Neuronal stem cell (in vitro differentiated cells): ENCODE measurements at regions not wholly inside any gene's neighbourhood (a gene's known extent, or its start where the extent isn't known, plus 50 kb on each side); places are given as distances from the start of the nearest gene placed in this dataset.

ENCODE experiments used
- DNase-seq: peaks from one replicate; pipeline ENCODE4 v3.0.0-alpha.2; 2013; ENCODE audit warnings: low spot score
- H2AFZ ChIP-seq: one replicate; pipeline ENCODE4 v1.6.1; 2013; ENCODE audit warnings: mild to moderate bottlenecking, low read length, inconsistent platforms
- H2AK5ac ChIP-seq: 2 replicates; pipeline ENCODE4 v1.6.1; 2013; ENCODE audit warnings: low read depth, mild to moderate bottlenecking, inconsistent platforms, low read length, moderate library complexity, mixed read lengths
- H2BK120ac ChIP-seq: 2 replicates; pipeline ENCODE4 v1.6.1; 2013; ENCODE audit warnings: low read depth, mild to moderate bottlenecking, inconsistent platforms, low read length, moderate library complexity, mixed read lengths
- H2BK12ac ChIP-seq: one replicate; pipeline ENCODE4 v1.6.1; 2013; ENCODE audit warnings: low read length, inconsistent platforms
- H2BK15ac ChIP-seq: 2 replicates; pipeline ENCODE4 v1.6.1; 2013; ENCODE audit warnings: mild to moderate bottlenecking, low read length, inconsistent platforms, mixed read lengths
- H2BK5ac ChIP-seq: one replicate; pipeline ENCODE4 v1.6.1; 2013; ENCODE audit warnings: inconsistent platforms, mild to moderate bottlenecking, low read length, moderate library complexity
- H3K14ac ChIP-seq: one replicate; pipeline ENCODE4 v1.6.1; 2013; ENCODE audit warnings: low read length, inconsistent platforms
- H3K18ac ChIP-seq: 2 replicates; pipeline ENCODE4 v1.6.1; 2013; ENCODE audit warnings: low read length, inconsistent platforms
- H3K23ac ChIP-seq: 2 replicates; pipeline ENCODE4 v1.6.1; 2013; ENCODE audit warnings: low read depth, mild to moderate bottlenecking, mixed read lengths, low read length, inconsistent platforms; ENCODE audit not compliant: poor library complexity
- H3K27ac ChIP-seq: replicated peaks from 3 replicates; pipeline ENCODE4 v1.5.1; 2013; ENCODE audit warnings: low read length, inconsistent platforms
- H3K27me3 ChIP-seq, 3 experiments: 2 replicates each; pipeline ENCODE4 v1.6.1; 2013; ENCODE audit warnings: low read length in 3 of 3, mild to moderate bottlenecking in 2 of 3, inconsistent platforms in 1 of 3, low read depth in 1 of 3, mixed read lengths in 1 of 3, moderate library complexity in 1 of 3; ENCODE audit not compliant: control insufficient read depth in 3 of 3, insufficient read depth in 3 of 3
- H3K36me3 ChIP-seq, 2 donors: replicated peaks in 1 of 2; 2 replicates each; pipeline ENCODE4 v1.6.1; 2013; ENCODE audit warnings: low read length in 2 of 2; ENCODE audit not compliant: control insufficient read depth in 2 of 2, insufficient read depth in 2 of 2
- H3K4ac ChIP-seq: 2 replicates; pipeline ENCODE4 v1.6.1; 2013; ENCODE audit warnings: inconsistent platforms, mild to moderate bottlenecking, low read length, moderate library complexity
- H3K4me1 ChIP-seq, 2 donors: 1 replicate in 1 of 2; 2 replicates in 1 of 2; pipeline ENCODE4 v1.6.1; 2013; ENCODE audit warnings: low read length in 2 of 2, low read depth in 1 of 2; ENCODE audit not compliant: control insufficient read depth in 2 of 2, insufficient read depth in 1 of 2
- H3K4me2 ChIP-seq: one replicate; pipeline ENCODE4 v1.6.1; 2013; ENCODE audit warnings: mild to moderate bottlenecking, low read length, inconsistent platforms; ENCODE audit not compliant: insufficient read depth, poor library complexity, severe bottlenecking
- H3K4me3 ChIP-seq, 2 donors: 2 replicates each; pipeline ENCODE4 v1.5.1; 2013; ENCODE audit warnings: low read length in 2 of 2, mild to moderate bottlenecking in 2 of 2, inconsistent platforms in 1 of 2, moderate library complexity in 1 of 2
- H3K79me1 ChIP-seq: one replicate; pipeline ENCODE4 v1.6.1; 2013; ENCODE audit warnings: low read depth, mild to moderate bottlenecking, inconsistent platforms, low read length, moderate library complexity
- H3K9ac ChIP-seq: one replicate; pipeline ENCODE4 v1.6.1; 2013; ENCODE audit warnings: mild to moderate bottlenecking, low read depth, low read length, inconsistent platforms; ENCODE audit not compliant: poor library complexity
- H3K9me3 ChIP-seq, 2 donors: replicated peaks in 1 of 2; 2 replicates each; pipeline versions ENCODE3 to v1.6.1; 2013; ENCODE audit warnings: low read length in 2 of 2, mild to moderate bottlenecking in 2 of 2, inconsistent platforms in 1 of 2, low read depth in 1 of 2, mixed read lengths in 1 of 2, moderate library complexity in 1 of 2; ENCODE audit not compliant: control insufficient read depth in 2 of 2, insufficient read depth in 1 of 2
- H4K8ac ChIP-seq: one replicate; pipeline ENCODE4 v1.6.1; 2013; ENCODE audit warnings: low read depth, mild to moderate bottlenecking, inconsistent platforms, low read length, moderate library complexity
- H4K91ac ChIP-seq: one replicate; pipeline ENCODE4 v1.6.1; 2013; ENCODE audit warnings: low read length, low read depth, mild to moderate bottlenecking, inconsistent platforms; ENCODE audit not compliant: poor library complexity
- WGBS, 2 donors: extraction: QIAGEN DNeasy Blood & Tissue Kit; methylation state at CpG; one replicate each; pipeline ENCODE4 v1.1.7; 2013; ENCODE audit warnings: missing lambda C conversion rate in 2 of 2, mixed read lengths in 1 of 2; ENCODE audit not compliant: insufficient read length in 2 of 2, insufficient replicate concordance in 1 of 2; ENCODE audit errors: extremely low coverage in 2 of 2; 5-methylcytosine and 5-hydroxymethylcytosine counted together

DNA sequence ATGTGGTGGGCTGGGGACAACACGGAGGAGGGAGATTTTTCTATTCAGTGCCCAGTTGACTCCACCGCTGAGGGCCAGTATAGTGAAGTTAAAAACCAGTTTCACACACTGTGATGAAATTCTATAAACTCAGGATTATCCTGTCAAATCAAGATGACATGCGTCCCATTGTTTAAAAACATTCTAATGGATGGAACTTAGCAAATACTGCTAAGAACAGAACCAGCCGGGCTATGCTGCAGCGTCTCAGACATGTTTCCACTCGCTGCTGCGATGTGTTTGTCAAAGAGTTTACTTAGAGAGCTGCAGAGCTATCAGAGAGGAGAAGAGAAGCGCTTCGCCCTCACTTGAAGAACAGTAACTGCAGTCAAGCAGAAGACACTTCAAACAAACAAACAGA lies 212.6 kb upstream of the FOXQ1 start:
- Histone ChIP-seq H2BK15ac (no peak overlapping the region), H3K14ac (no peak overlapping the region), H3K36me3 (no peaks in the 10 kb centered on the region), H3K4ac (no peak overlapping the region), H3K79me1 (no peaks in the 10 kb centered on the region), H2BK12ac (no peak overlapping the region), H4K8ac (no peak overlapping the region), H3K9me3 (peaks cover 0 to 3% of the 10 kb centered on the region in 2 donors), H3K27ac (no peak overlapping the region), H3K4me3 (no peak overlapping the region), H2AFZ (no peak overlapping the region), H3K23ac (no peak overlapping the region), H4K91ac (no peak overlapping the region), H2BK120ac (no peak overlapping the region), H2AK5ac (no peak overlapping the region), H3K9ac (no peak overlapping the region), H3K4me2 (no peak overlapping the region), H3K4me1 (peaks cover 4 to 6% of the 10 kb centered on the region in 2 donors), H3K27me3 (no peaks in the 10 kb centered on the region), H2BK5ac (no peak overlapping the region), H3K18ac (no peak overlapping the region)
- no CpG with 5 or more reads among the region's 9 CpGs for WGBS, 2 donors
- DNase-seq: no peak

GRCh38 chr6:1096967-1097765 lies 214.7 kb upstream of the FOXQ1 start:
- no peak overlapping the region for H3K4ac ChIP-seq
- H3K14ac ChIP-seq: no peak overlapping the region
- no peak overlapping the region for H4K8ac ChIP-seq
- no peak overlapping the region for H2BK5ac ChIP-seq
- no peak overlapping the region for H2AFZ ChIP-seq
- H3K9me3 ChIP-seq: no peaks in the 10 kb centered on the region
- H3K18ac ChIP-seq: peak overlapping the region; percentile 21
- H3K4me2 ChIP-seq: no peak overlapping the region
- H3K4me1 ChIP-seq: no peaks in the 10 kb centered on the region
- H3K9ac ChIP-seq: no peak overlapping the region
- no peak overlapping the region for H2BK12ac ChIP-seq
- no peak overlapping the region for H4K91ac ChIP-seq
- no peak overlapping the region for H2BK15ac ChIP-seq
- no peak overlapping the region for H2AK5ac ChIP-seq
- H3K4me3 ChIP-seq: no peak overlapping the region
- H3K79me1 ChIP-seq: no peaks in the 10 kb centered on the region
- no CpG with 5 or more reads among the region's 11 CpGs for WGBS, 2 donors
- H2BK120ac ChIP-seq: no peak overlapping the region
- H3K23ac ChIP-seq: no peak overlapping the region
- H3K36me3 ChIP-seq: no peaks in the 10 kb centered on the region
- H3K27me3 ChIP-seq: no peaks in the 10 kb centered on the region
- H3K27ac ChIP-seq: no peak overlapping the region
- DNase-seq: no peak

GRCh38 chr6:1094306-1094705 lies 217.6 kb upstream of the FOXQ1 start:
- no peak overlapping the region for H4K91ac ChIP-seq
- H2AFZ ChIP-seq: no peak overlapping the region
- DNase-seq: no peak
- no peak overlapping the region for H2BK120ac ChIP-seq
- H3K36me3 ChIP-seq: no peaks in the 10 kb centered on the region
- no peaks in the 10 kb centered on the region for H3K4me1 ChIP-seq
- H2BK5ac ChIP-seq: no peak overlapping the region
- no CpG with 5 or more reads among the region's 1 CpG for WGBS, 2 donors
- no peak overlapping the region for H2BK15ac ChIP-seq
- H4K8ac ChIP-seq: no peak overlapping the region
- no peak overlapping the region for H3K27ac ChIP-seq
- no peak overlapping the region for H2AK5ac ChIP-seq
- no peak overlapping the region for H3K23ac ChIP-seq
- H3K4me3 ChIP-seq: no peak overlapping the region
- no peak overlapping the region for H2BK12ac ChIP-seq
- no peaks in the 10 kb centered on the region for H3K27me3 ChIP-seq
- H3K9ac ChIP-seq: no peak overlapping the region
- no peak overlapping the region for H3K14ac ChIP-seq
- no peak overlapping the region for H3K4me2 ChIP-seq
- H3K79me1 ChIP-seq: no peaks in the 10 kb centered on the region
- no peaks in the 10 kb centered on the region for H3K9me3 ChIP-seq
- no peak overlapping the region for H3K4ac ChIP-seq
- no peak overlapping the region for H3K18ac ChIP-seq

DNA sequence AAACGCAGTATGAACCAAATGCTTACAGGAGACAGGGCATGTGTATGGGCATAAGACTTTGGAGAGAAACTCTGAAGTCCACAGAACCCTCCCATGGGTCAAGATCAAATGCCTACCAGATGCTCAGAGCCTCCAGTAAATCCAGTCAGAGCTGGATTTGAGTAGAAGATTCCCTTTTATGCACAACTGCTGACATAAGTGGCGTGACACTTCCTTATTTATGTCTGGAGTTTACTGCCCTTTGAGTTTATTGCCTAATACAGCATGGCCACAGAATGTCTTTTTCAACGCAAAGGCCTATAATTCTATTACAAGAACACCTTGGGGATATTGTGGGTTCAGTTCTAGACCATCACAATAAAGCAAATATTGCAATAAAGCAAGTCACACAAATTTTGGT lies 220.0 kb upstream of the FOXQ1 start:
- no peak overlapping the region for H3K4ac ChIP-seq
- no peak overlapping the region for H2BK5ac ChIP-seq
- no peak overlapping the region for H3K14ac ChIP-seq
- H2BK15ac ChIP-seq: no peak overlapping the region
- H3K23ac ChIP-seq: no peak overlapping the region
- H2BK12ac ChIP-seq: no peak overlapping the region
- no peak overlapping the region for H3K4me3 ChIP-seq
- WGBS, 2 donors: no CpG with 5 or more reads among the region's 3 CpGs
- no peak for DNase-seq
- no peak overlapping the region for H2AK5ac ChIP-seq
- no peak overlapping the region for H3K27ac ChIP-seq
- H3K18ac ChIP-seq: no peak overlapping the region
- H2BK120ac ChIP-seq: no peak overlapping the region
- no peaks in the 10 kb centered on the region for H3K79me1 ChIP-seq
- H3K4me2 ChIP-seq: no peak overlapping the region
- H3K9me3 ChIP-seq: no peaks in the 10 kb centered on the region
- H3K9ac ChIP-seq: no peak overlapping the region
- no peak overlapping the region for H4K91ac ChIP-seq
- no peaks in the 10 kb centered on the region for H3K27me3 ChIP-seq
- H3K4me1 ChIP-seq: no peaks in the 10 kb centered on the region
- H2AFZ ChIP-seq: no peak overlapping the region
- H4K8ac ChIP-seq: no peak overlapping the region
- H3K36me3 ChIP-seq: no peaks in the 10 kb centered on the region
